ENCODE measurements at regions not wholly inside any gene's neighbourhood (a gene's known extent, or its start where the extent isn't known, plus 50 kb on each side); places are given as distances from the start of the nearest gene placed in this dataset.
A peak's percentile ranks its signal among the peaks of the same experiment; 100 is the strongest.

GRCh38 chr20:52313341-52313963 is 121.9 kb upstream of the ZFP64 start:
- peak; percentile 22 for DNase-seq (ENCODE audit: extremely low read depth, low read depth)
- TF ChIP-seq, protein P1, sequence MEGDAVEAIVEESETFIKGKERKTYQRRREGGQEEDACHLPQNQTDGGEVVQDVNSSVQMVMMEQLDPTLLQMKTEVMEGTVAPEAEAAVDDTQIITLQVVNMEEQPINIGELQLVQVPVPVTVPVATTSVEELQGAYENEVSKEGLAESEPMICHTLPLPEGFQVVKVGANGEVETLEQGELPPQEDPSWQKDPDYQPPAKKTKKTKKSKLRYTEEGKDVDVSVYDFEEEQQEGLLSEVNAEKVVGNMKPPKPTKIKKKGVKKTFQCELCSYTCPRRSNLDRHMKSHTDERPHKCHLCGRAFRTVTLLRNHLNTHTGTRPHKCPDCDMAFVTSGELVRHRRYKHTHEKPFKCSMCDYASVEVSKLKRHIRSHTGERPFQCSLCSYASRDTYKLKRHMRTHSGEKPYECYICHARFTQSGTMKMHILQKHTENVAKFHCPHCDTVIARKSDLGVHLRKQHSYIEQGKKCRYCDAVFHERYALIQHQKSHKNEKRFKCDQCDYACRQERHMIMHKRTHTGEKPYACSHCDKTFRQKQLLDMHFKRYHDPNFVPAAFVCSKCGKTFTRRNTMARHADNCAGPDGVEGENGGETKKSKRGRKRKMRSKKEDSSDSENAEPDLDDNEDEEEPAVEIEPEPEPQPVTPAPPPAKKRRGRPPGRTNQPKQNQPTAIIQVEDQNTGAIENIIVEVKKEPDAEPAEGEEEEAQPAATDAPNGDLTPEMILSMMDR (IDR thresholded peaks at IDR 0.05; ENCODE audit: low read depth, low read length, missing control alignments) = peak; percentile 52
- H3K4me3 ChIP-seq (replicated peaks; ENCODE audit: low read depth, low read length) = no peak overlapping the region

DNA sequence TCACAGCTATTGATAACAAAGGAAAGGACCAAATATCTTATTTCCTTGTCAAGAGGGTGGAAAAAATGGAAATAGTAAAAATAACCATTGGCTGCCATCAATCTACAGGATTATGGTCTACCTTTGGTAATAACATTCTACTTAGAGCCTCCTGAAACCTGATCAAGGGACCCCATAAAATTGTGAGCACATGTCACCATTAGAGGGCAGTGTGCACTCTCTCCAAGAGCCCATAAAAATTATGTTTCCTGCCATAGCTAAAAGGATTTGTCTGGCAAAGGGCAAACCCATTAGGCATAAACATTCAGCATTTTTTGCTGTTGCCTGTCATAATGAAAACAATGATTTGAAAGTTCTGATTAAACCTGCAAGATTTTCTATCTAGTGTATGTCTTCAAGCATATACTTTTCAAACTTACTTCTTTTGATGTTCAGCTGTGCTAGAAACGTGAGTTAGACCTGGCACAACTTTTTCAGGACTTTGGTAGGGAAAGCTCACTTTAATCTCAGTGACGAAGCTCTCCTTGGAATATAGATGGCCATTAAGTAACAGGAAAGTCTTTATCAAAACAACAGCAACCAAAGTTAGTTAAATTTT is 120.7 kb upstream of the ZFP64 start:
- peak; percentile 48 for DNase-seq (ENCODE audit: extremely low read depth, low read depth)
- TF ChIP-seq, protein P1 (IDR thresholded peaks at IDR 0.05; ENCODE audit: low read depth, low read length, missing control alignments) = peak; percentile 69
- H3K4me3 ChIP-seq (replicated peaks; ENCODE audit: low read depth, low read length) = no peak overlapping the region

- DNase-seq (ENCODE audit: extremely low read depth, low read depth) = no peak
- H3K4me3 ChIP-seq (replicated peaks; ENCODE audit: low read depth, low read length) = no peak overlapping the region
- TF ChIP-seq, protein P1 (IDR thresholded peaks at IDR 0.05; ENCODE audit: low read depth, low read length, missing control alignments) = no peak
These were observed 119.7 kb upstream of the ZFP64 start for GRCh38 chr20:52311209-52311794.

- H3K4me3 ChIP-seq (replicated peaks; ENCODE audit: low read depth, low read length) = no peak overlapping the region
- TF ChIP-seq, protein P1 (IDR thresholded peaks at IDR 0.05; ENCODE audit: low read depth, low read length, missing control alignments) = no peak
- DNase-seq (ENCODE audit: extremely low read depth, low read depth) = no peak
These were observed 117.6 kb upstream of the ZFP64 start for GRCh38 chr20:52309181-52309580.

DNA sequence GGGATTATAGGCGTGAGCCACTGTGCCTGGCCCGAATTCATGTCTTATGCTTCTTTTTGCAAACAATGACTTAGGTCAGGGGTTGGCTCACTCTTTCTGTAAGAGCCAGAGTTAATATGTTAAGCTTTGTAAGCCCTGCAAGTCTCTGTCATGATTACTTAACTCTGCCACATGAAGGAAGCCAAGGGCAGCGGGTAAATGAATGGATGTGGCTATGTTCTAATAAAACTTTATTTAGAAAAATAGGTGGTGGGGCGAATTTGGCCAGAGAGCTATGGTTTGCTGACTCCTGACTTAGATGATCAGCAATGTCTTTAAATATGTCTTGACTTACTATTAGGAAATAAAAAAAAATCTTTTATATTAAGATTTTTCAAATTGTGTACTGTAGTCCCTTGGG is 114.9 kb upstream of the ZFP64 start:
- DNase-seq (ENCODE audit: extremely low read depth, low read depth) = no peak
- TF ChIP-seq, protein P1 (IDR thresholded peaks at IDR 0.05; ENCODE audit: low read depth, low read length, missing control alignments) = no peak

GRCh38 chr20:52305858-52306257 is 114.3 kb upstream of the ZFP64 start:
- DNase-seq (ENCODE audit: extremely low read depth, low read depth) = no peak
- TF ChIP-seq, protein P1 (IDR thresholded peaks at IDR 0.05; ENCODE audit: low read depth, low read length, missing control alignments) = no peak

More for the DNA sequence above, 114.9 kb upstream of the ZFP64 start:
- no peak overlapping the region for H3K4me3 ChIP-seq (replicated peaks; ENCODE audit: low read depth, low read length)

More at GRCh38 chr20:52305858-52306257, 114.3 kb upstream of the ZFP64 start:
- no peak overlapping the region for H3K4me3 ChIP-seq (replicated peaks; ENCODE audit: low read depth, low read length)

Measured in HFF-Myc (cell line).